Activated T-cell treated with anti-CD3 and anti-CD28 coated beads for 48 hours (primary cell): ENCODE measurements at regions not wholly inside any gene's neighbourhood (a gene's known extent, or its start where the extent isn't known, plus 50 kb on each side); places are given as distances from the start of the nearest gene placed in this dataset.
"Not testable (repeated sequence)": the region's sequence is repeated elsewhere in the genome, so short reads cannot be mapped to it uniquely, and the experiment has no call there.

Experiments
- DNase-seq: peaks from one replicate; pipeline ENCODE4 v3.0.0-alpha.2; 2020; ENCODE audit warnings: low read depth

GRCh38 chr19:27824108-27824507 lies 1388.8 kb downstream of the UQCRFS1 start:
- no peak for DNase-seq

GRCh38 chr19:27822336-27822735 lies 1390.6 kb downstream of the UQCRFS1 start:
- no peak for DNase-seq

GRCh38 chr19:27821418-27822018 lies 1391.4 kb downstream of the UQCRFS1 start:
- no peak for DNase-seq

- no peak for DNase-seq
Measured at GRCh38 chr19:27815985-27816384, 1397.0 kb downstream of the UQCRFS1 start.

- not testable (repeated sequence) for DNase-seq
Measured at GRCh38 chr19:27814834-27815233, 1398.1 kb downstream of the UQCRFS1 start.

GRCh38 chr19:27814274-27814673 lies 1398.7 kb downstream of the UQCRFS1 start:
- not testable (repeated sequence) for DNase-seq

GRCh38 chr19:27806471-27807070 lies 1406.4 kb downstream of the UQCRFS1 start:
- DNase-seq = no peak

GRCh38 chr19:27805848-27806247 lies 1407.1 kb downstream of the UQCRFS1 start:
- no peak for DNase-seq

GRCh38 chr19:27802293-27802692 lies 1410.7 kb downstream of the UQCRFS1 start:
- DNase-seq = not testable (repeated sequence)

GRCh38 chr19:27796540-27796939 lies 1416.4 kb downstream of the UQCRFS1 start:
- no peak for DNase-seq

- DNase-seq = no peak
Measured at GRCh38 chr19:27796073-27796472, 1416.9 kb downstream of the UQCRFS1 start.

- no peak for DNase-seq
Measured at GRCh38 chr19:27795369-27795768, 1417.6 kb downstream of the UQCRFS1 start.

- DNase-seq = no peak
Measured at GRCh38 chr19:27794494-27795042, 1418.4 kb downstream of the UQCRFS1 start.

GRCh38 chr19:27793644-27794493 lies 1419.1 kb downstream of the UQCRFS1 start:
- DNase-seq = peak; percentile 84

GRCh38 chr19:27793128-27793643 lies 1419.8 kb downstream of the UQCRFS1 start:
- DNase-seq = peak; percentile 72

- no peak for DNase-seq
Measured at GRCh38 chr19:27792576-27793127, 1420.3 kb downstream of the UQCRFS1 start.

- DNase-seq = no peak
Measured at GRCh38 chr19:27780367-27781075, 1432.4 kb downstream of the UQCRFS1 start.

- DNase-seq = no peak
Measured at GRCh38 chr19:27779954-27780353, 1433.0 kb downstream of the UQCRFS1 start.

GRCh38 chr19:27777726-27778125 lies 1435.2 kb downstream of the UQCRFS1 start:
- DNase-seq = no peak

GRCh38 chr19:27777242-27777641 lies 1435.7 kb downstream of the UQCRFS1 start:
- DNase-seq = no peak

GRCh38 chr19:27776524-27776923 lies 1436.4 kb downstream of the UQCRFS1 start:
- no peak for DNase-seq

GRCh38 chr19:27776020-27776419 lies 1436.9 kb downstream of the UQCRFS1 start:
- no peak for DNase-seq
